22Rv1 (cell line): ENCODE measurements at regions not wholly inside any gene's neighbourhood (a gene's known extent, or its start where the extent isn't known, plus 50 kb on each side); places are given as distances from the start of the nearest gene placed in this dataset.

Experiments used
- CTCF ChIP-seq: fragments of 450-650 bp; IDR thresholded peaks from 2 replicates; pipeline ENCODE4 v1.5.1; 2017; ENCODE audit warnings: mild to moderate bottlenecking
- ZFX ChIP-seq: fragments of 450-650 bp; IDR thresholded peaks from 2 replicates; pipeline ENCODE4 v1.6.1; 2017; ENCODE audit warnings: antibody characterized with exemption, borderline replicate concordance

GRCh38 chr3:94627689-94628088, 564.8 kb downstream of the NSUN3 start:
- no peak for TF ChIP-seq CTCF
- TF ChIP-seq ZFX: no peak
